Glutamatergic neuron (in vitro differentiated cells): ENCODE measurements at regions not wholly inside any gene's neighbourhood (a gene's known extent, or its start where the extent isn't known, plus 50 kb on each side); places are given as distances from the start of the nearest gene placed in this dataset.
"Not testable (repeated sequence)": the region's sequence is repeated elsewhere in the genome, so short reads cannot be mapped to it uniquely, and the experiment has no call there.

ENCODE experiments used
- DNase-seq: peaks from one replicate; pipeline ENCODE4 v3.0.0; 2022
- H3K27ac Mint-ChIP-seq: one replicate; pipeline ENCODE4 v1.8.0; 2020; ENCODE audit warnings: mild to moderate bottlenecking, mixed read lengths, inconsistent platforms; ENCODE audit not compliant: unreplicated experiment
- H3K27me3 Mint-ChIP-seq: one replicate; pipeline ENCODE4 v1.8.0; 2020; ENCODE audit warnings: mild to moderate bottlenecking, moderate library complexity, mixed read lengths, inconsistent platforms; ENCODE audit not compliant: unreplicated experiment
- H3K36me3 Mint-ChIP-seq: one replicate; pipeline ENCODE4 v1.8.0; 2020; ENCODE audit warnings: mild to moderate bottlenecking, mixed read lengths, inconsistent platforms; ENCODE audit not compliant: unreplicated experiment
- H3K4me1 Mint-ChIP-seq: one replicate; pipeline ENCODE4 v1.8.0; 2020; ENCODE audit warnings: mild to moderate bottlenecking, low read depth, mixed read lengths, inconsistent platforms; ENCODE audit not compliant: unreplicated experiment
- H3K4me3 Mint-ChIP-seq: one replicate; pipeline ENCODE4 v1.8.0; 2020; ENCODE audit warnings: mild to moderate bottlenecking, mixed read lengths, inconsistent platforms; ENCODE audit not compliant: unreplicated experiment
- H3K9me3 Mint-ChIP-seq: one replicate; pipeline ENCODE4 v1.8.0; 2020; ENCODE audit warnings: mild to moderate bottlenecking, moderate library complexity, mixed read lengths, inconsistent platforms; ENCODE audit not compliant: unreplicated experiment
- TF ChIP-seq, protein P1 (sequence below): fragments of 200-600 bp; sonication (generic); IDR thresholded peaks from one replicate; pipeline ENCODE4 v1.5.0; 2021; ENCODE audit not compliant: partially characterized antibody, unreplicated experiment

DNA sequence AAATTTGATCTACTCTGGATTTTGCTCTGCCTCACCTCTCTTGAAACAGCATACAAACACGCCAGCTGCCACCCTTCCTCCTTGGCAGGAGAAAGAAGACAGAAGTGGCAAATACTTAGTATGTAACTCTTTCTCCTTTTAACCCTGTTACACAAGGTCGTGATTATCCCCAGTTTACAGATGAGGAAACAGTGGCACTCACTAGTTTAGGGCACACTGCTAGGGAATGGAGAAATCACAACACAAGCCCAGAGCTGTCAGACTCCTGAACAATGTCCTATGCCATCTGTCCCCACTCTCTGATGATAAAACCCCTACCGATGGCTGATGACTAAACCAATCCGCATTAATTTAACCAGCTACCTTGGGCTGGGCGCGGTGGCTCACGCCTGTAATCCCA, 79.7 kb downstream of the FGD2 start:
- no peaks in the 10 kb centered on the region for H3K4me1 Mint-ChIP-seq
- H3K4me3 Mint-ChIP-seq = no peak overlapping the region
- H3K9me3 Mint-ChIP-seq = peaks cover 3% of the 10 kb centered on the region
- peaks cover 2% of the 10 kb centered on the region for H3K27me3 Mint-ChIP-seq
- H3K27ac Mint-ChIP-seq = no peak overlapping the region
- H3K36me3 Mint-ChIP-seq = no peaks in the 10 kb centered on the region
- DNase-seq = no peak
- TF ChIP-seq, protein P1, sequence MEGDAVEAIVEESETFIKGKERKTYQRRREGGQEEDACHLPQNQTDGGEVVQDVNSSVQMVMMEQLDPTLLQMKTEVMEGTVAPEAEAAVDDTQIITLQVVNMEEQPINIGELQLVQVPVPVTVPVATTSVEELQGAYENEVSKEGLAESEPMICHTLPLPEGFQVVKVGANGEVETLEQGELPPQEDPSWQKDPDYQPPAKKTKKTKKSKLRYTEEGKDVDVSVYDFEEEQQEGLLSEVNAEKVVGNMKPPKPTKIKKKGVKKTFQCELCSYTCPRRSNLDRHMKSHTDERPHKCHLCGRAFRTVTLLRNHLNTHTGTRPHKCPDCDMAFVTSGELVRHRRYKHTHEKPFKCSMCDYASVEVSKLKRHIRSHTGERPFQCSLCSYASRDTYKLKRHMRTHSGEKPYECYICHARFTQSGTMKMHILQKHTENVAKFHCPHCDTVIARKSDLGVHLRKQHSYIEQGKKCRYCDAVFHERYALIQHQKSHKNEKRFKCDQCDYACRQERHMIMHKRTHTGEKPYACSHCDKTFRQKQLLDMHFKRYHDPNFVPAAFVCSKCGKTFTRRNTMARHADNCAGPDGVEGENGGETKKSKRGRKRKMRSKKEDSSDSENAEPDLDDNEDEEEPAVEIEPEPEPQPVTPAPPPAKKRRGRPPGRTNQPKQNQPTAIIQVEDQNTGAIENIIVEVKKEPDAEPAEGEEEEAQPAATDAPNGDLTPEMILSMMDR = no peak

DNA sequence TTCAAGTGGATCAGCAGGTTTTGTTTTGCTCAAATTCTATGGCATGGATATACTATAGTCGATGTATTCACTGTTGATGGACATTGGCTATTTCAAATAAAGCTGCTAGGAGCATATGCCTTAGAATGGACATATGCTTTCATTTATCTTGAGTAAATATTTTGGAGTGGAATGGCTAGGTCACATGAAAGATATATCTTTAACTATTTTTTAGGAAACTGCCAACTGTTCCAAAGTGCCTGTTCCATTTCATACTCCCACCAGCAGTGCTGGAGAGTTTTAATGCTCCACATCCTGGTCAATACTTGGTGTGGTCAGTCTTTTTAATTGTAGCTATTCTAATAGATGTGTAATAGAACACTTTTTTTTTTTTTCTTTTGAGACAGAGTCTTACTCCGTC, 81.1 kb upstream of the PIM1 start:
- no peaks in the 10 kb centered on the region for H3K4me1 Mint-ChIP-seq
- H3K27me3 Mint-ChIP-seq = no peaks in the 10 kb centered on the region
- DNase-seq = no peak
- TF ChIP-seq, protein P1 = no peak
- H3K36me3 Mint-ChIP-seq = no peaks in the 10 kb centered on the region
- no peak overlapping the region for H3K27ac Mint-ChIP-seq
- H3K9me3 Mint-ChIP-seq = peaks cover 3% of the 10 kb centered on the region
- no peak overlapping the region for H3K4me3 Mint-ChIP-seq

DNA sequence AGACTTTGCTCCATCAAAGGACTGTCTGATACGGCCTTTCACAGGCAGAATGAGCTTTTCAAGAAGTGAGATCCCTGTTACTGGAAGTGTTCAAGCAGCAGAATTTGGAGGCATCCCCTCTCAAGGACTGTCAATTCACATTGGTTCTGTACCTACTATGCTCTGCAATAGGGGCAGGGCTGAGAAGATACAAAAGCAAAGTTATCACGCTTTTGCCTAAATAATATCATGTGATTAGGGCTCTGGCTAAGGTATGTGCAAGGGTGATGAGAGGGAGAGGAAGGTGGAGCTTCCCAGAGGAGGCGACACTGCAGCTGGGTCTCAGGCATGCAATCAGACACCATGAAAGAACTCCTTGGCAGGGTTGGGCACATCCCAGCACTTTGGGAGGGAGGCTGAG, 80.2 kb upstream of the PIM1 start:
- no peaks in the 10 kb centered on the region for H3K27me3 Mint-ChIP-seq
- H3K27ac Mint-ChIP-seq = no peak overlapping the region
- no peak for DNase-seq

DNA sequence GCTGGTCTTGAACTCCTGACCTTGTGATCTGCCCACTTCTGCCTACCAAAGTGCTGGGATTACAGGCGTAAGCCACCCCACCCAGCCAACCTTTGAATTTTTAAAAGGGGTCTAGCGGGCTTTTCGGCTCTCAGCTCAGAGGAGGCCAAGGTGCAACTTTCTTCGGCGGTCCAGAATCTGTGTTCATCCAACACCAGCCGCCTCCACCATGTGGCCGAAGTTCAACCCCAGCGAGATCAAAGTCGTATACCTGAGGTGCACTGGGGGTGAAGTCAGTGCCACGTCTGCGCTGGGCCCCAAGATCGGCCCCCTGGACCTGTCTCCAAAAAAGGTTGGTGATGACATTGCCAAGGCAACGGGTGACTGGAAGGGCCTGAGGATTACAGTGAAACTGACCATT, 78.8 kb upstream of the PIM1 start:
- H3K4me1 Mint-ChIP-seq = not testable (repeated sequence)

More for the DNA sequence above, 80.2 kb upstream of the PIM1 start:
- TF ChIP-seq, protein P1 = no peak
- Mint-ChIP-seq H3K4me3 (no peak overlapping the region), H3K4me1 (no peaks in the 10 kb centered on the region), H3K9me3 (peaks cover 3% of the 10 kb centered on the region), H3K36me3 (no peaks in the 10 kb centered on the region)

DNA sequence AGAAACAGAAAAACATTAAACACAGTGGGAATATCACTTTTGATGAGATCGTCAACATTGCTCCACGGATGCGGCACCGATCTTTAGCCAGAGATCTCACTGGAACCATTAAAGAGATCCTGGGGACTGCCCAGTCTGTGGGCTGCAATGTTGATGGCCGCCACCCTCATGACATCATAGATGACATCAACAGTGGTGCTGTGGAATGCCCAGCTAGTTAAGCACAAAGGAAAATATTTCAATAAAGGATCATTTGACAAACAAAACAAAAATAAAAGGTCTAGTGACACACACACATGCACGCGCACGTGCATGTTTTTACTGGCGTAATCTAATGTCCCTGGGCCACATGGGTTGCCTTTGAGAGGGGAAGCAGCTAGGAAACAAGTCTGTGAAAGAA, 78.4 kb upstream of the PIM1 start:
- not testable (repeated sequence) for H3K4me1 Mint-ChIP-seq, H3K4me3 Mint-ChIP-seq, H3K27ac Mint-ChIP-seq, H3K9me3 Mint-ChIP-seq, H3K36me3 Mint-ChIP-seq, H3K27me3 Mint-ChIP-seq, DNase-seq

More for the DNA sequence above, 78.8 kb upstream of the PIM1 start:
- not testable (repeated sequence) for H3K9me3 Mint-ChIP-seq, H3K27me3 Mint-ChIP-seq, DNase-seq, H3K36me3 Mint-ChIP-seq, H3K27ac Mint-ChIP-seq, H3K4me3 Mint-ChIP-seq

DNA sequence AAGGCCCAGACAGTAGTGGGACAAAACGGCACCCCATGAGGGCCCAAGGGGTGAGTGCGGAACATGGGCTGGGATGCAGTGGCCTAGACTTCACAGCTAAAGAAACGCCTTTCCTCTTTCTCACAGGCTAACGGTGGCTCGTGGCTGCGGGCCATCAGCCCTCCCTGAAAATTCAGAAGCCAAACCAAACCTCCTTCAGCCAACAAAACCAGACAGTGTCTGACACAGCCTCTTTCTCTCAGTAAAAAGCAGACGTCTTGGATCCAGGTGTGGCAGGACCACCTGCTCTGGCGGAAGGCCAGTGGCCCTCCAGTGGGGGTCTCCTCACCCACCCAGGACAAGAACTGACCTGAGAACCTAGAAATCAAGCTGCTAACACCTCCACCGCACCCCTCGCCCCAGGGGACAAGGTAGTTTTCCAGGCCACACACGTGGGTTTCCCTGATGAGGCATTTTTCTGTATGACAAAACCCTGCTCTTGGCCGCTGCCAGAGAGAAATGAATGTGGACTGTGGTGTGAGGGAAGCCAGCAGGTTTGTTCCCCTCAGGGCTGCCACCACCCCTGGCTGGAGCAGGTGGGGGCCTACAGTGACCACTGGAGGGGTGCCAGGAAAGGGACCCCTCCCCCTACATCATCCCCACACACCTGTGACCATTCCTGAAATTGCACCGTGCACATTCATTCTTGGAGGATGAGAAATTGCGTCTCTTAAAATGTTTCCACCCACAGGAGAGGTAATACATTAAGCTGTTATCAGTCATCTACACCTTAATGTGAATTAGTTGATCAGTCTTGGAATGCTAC, 76.8 kb upstream of the PIM1 start:
- H3K4me1 Mint-ChIP-seq = no peaks in the 10 kb centered on the region
- DNase-seq = no peak
- H3K27ac Mint-ChIP-seq = no peak overlapping the region
- H3K36me3 Mint-ChIP-seq = no peaks in the 10 kb centered on the region
- H3K9me3 Mint-ChIP-seq = peaks cover 2% of the 10 kb centered on the region
- no peak overlapping the region for H3K4me3 Mint-ChIP-seq
- TF ChIP-seq, protein P1 = no peak
- peaks cover 6% of the 10 kb centered on the region for H3K27me3 Mint-ChIP-seq
